T-cell (primary cell): ENCODE measurements at regions not wholly inside any gene's neighbourhood (a gene's known extent, or its start where the extent isn't known, plus 50 kb on each side); places are given as distances from the start of the nearest gene placed in this dataset.

Experiments used
- ATAC-seq, 4 experiments: fragments of 200-7000 bp in 3 of 4; fragments of 150-1000 bp in 1 of 4; cut with Tn5 transposase; replicated peaks in 1 of 4; 1 replicate in 3 of 4; 2 replicates in 1 of 4; pipeline ENCODE4 v1.10.0; 2021; ENCODE audit warnings: moderate library complexity in 3 of 4, mild to moderate bottlenecking in 2 of 4, moderate number of reproducible peaks in 1 of 4
- CTCF ChIA-PET, 2 donors: fragments of 300-600 bp; sonication (Branson Sonifier 250); formaldehyde crosslinking; loops; one replicate each; lab custom pipeline; 2022; ENCODE audit warnings: antibody characterized with exemption in 2 of 2; lab: Charles Lee
- POLR2A ChIA-PET, 2 donors: fragments of 300-600 bp; sonication (Branson Sonifier 250); formaldehyde crosslinking; loops; one replicate each; lab custom pipeline; 2022; ENCODE audit warnings: antibody characterized with exemption in 2 of 2; lab: Charles Lee
- DNase-seq, 35 experiments: peaks; one replicate each; pipeline versions ENCODE4 v3.0.0 to v3.0.0-alpha.2; 2013 to 2023
- H3K27ac ChIP-seq: one replicate; pipeline ENCODE4 v1.5.1; 2013; ENCODE audit warnings: low read length
- H3K27me3 ChIP-seq, 2 experiments: replicated peaks in 1 of 2; 1 replicate in 1 of 2; 2 replicates in 1 of 2; pipeline versions ENCODE4 v1.6.1 to v1.7.0; 2013; ENCODE audit warnings: low read length in 1 of 2, mixed read lengths in 1 of 2; ENCODE audit not compliant: control insufficient read depth in 2 of 2, insufficient read depth in 2 of 2; ENCODE audit errors: extremely low read depth in 1 of 2
- H3K36me3 ChIP-seq, 2 donors: 1 replicate in 1 of 2; 2 replicates in 1 of 2; pipeline versions ENCODE4 v1.6.1 to v1.7.0; 2013; ENCODE audit warnings: low read length in 1 of 2; ENCODE audit not compliant: control insufficient read depth in 2 of 2, insufficient read depth in 1 of 2; ENCODE audit errors: extremely low read depth in 1 of 2
- H3K4me1 ChIP-seq, 2 experiments: 1 replicate in 1 of 2; 2 replicates in 1 of 2; pipeline versions ENCODE4 v1.6.1 to v1.7.0; 2013; ENCODE audit warnings: low read length in 2 of 2, mixed read lengths in 1 of 2; ENCODE audit not compliant: insufficient read depth in 2 of 2, control insufficient read depth in 1 of 2; ENCODE audit errors: extremely low read depth in 1 of 2
- H3K4me3 ChIP-seq, 2 donors: 1 replicate in 1 of 2; 2 replicates in 1 of 2; pipeline versions ENCODE4 v1.5.1 to v1.7.0; 2013; ENCODE audit warnings: mild to moderate bottlenecking in 2 of 2, low read length in 1 of 2, moderate library complexity in 1 of 2; ENCODE audit not compliant: control insufficient read depth in 1 of 2; ENCODE audit errors: extremely low read depth in 1 of 2
- H3K9me3 ChIP-seq: 2 replicates; pipeline ENCODE4 v1.7.0; 2013
- H3K27ac Mint-ChIP-seq, 2 donors: one replicate each; pipeline ENCODE4 v1.8.0; 2020 to 2021; ENCODE audit warnings: mild to moderate bottlenecking in 2 of 2, mixed read lengths in 2 of 2
- H3K27me3 Mint-ChIP-seq, 2 donors: one replicate each; pipeline ENCODE4 v1.8.0; 2021 to 2022; ENCODE audit warnings: mixed read lengths in 2 of 2
- H3K36me3 Mint-ChIP-seq: one replicate; pipeline ENCODE4 v1.8.0; 2021; ENCODE audit warnings: mixed read lengths
- H3K4me1 Mint-ChIP-seq, 3 donors: one replicate each; pipeline ENCODE4 v1.8.0; 2020 to 2022; ENCODE audit warnings: mixed read lengths in 3 of 3, mild to moderate bottlenecking in 1 of 3
- H3K4me3 Mint-ChIP-seq, 3 donors: one replicate each; pipeline ENCODE4 v1.8.0; 2020 to 2022; ENCODE audit warnings: mild to moderate bottlenecking in 3 of 3, mixed read lengths in 3 of 3, moderate library complexity in 3 of 3
- H3K9me3 Mint-ChIP-seq, 3 donors: one replicate each; pipeline ENCODE4 v1.8.0; 2020 to 2022; ENCODE audit warnings: mixed read lengths in 3 of 3
- WGBS: methylation state at CpG from one replicate; pipeline ENCODE4 v1.1.5; 2013; ENCODE audit warnings: missing lambda C conversion rate; ENCODE audit not compliant: insufficient coverage; 5-methylcytosine and 5-hydroxymethylcytosine counted together

DNA sequence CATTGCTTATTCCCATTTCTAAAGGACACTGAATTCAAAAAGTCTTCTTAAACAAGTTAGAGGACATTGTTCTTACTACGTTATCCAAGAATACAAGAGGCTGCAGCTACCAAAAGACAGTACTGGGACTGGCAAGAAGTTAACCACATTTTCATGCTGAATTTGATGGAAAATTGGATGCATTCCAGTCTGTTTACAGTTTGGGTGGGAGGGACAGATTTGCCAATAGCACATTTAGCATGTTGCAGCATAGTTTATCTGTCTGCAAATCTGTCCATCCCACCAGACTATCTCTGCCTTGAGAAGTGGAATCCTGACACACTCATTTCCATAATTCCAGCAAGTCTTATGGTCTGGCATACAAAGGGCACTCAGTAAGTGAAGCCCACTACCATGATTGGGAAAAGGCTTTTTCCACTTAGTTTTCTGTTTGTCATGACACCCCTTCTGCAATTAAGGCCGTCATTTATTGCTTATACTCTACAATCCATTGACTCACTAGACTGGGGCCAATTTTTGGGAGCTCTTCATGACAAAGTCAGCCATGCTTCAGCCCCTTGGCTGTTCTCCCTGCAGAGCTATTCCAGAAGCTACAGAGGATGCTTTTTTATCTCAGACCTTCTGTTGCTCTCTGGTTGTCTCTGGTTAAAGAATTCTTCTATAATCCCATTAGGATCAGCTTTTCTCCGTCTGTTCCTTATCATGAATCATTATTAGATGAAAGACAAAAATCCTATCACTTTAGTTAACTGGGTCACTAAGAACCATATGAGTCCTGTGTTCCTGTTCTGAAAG is 355.8 kb upstream of the PTBP2 start:
- no peak for ATAC-seq
- Mint-ChIP-seq H3K4me1 (no peaks in the 10 kb centered on the region), H3K27me3 (no peaks in the 10 kb centered on the region), H3K9me3 (peaks cover 0 to 11% (median 3%) of the 10 kb centered on the region in 3 donors), H3K4me3 (no peak overlapping the region), H3K27ac (no peak overlapping the region), H3K36me3 (no peaks in the 10 kb centered on the region)
- H3K9me3 ChIP-seq = no peaks in the 10 kb centered on the region
- no peaks in the 10 kb centered on the region for H3K27me3 ChIP-seq
- no peak overlapping the region for H3K4me3 ChIP-seq
- no peak overlapping the region for H3K27ac ChIP-seq
- 67% methylated on average over 1 of the region's 3 CpGs for WGBS
- no peak for DNase-seq
- no peaks in the 10 kb centered on the region for H3K36me3 ChIP-seq
- POLR2A ChIA-PET = interaction anchor here in 1 of 2 donors (0.5 kb wide), 1 partner anchor 12 kb away, joined by 3 read pairs; no protein-coding TSS in a partner anchor
- H3K4me1 ChIP-seq = no peaks in the 10 kb centered on the region
- CTCF ChIA-PET = no interaction called here

DNA sequence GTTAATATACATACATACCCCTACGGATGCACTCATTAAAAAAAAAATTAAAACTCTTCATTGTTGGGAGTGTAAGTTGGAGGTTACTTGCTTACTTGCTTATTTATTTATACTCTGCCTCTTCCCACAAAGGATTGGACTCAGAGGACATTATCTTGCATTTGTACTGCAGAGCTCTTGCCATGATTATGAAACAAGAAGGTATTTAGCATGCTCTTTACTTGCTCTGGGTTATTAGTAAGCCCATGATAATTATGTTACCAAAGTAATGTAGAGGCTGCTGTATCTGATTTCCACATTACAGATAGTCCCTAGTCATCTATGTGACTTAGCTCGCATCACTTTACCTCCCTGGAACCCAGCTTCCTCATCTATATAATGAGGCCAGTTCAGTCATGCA is 355.1 kb upstream of the PTBP2 start:
- Histone ChIP-seq H3K9me3 (no peaks in the 10 kb centered on the region), H3K36me3 (no peaks in the 10 kb centered on the region), H3K4me3 (no peak overlapping the region), H3K27ac (no peak overlapping the region), H3K27me3 (no peaks in the 10 kb centered on the region), H3K4me1 (no peaks in the 10 kb centered on the region)
- no CpG with 5 or more reads among the region's 2 CpGs for WGBS
- peaks cover 0 to 4% (median 3%) of the 10 kb centered on the region in 3 donors for H3K9me3 Mint-ChIP-seq
- H3K27ac Mint-ChIP-seq = no peak overlapping the region
- DNase-seq (no peak), ATAC-seq (no peak)
- ChIA-PET POLR2A (no interaction called here), CTCF (no interaction called here)
- no peaks in the 10 kb centered on the region for H3K36me3 Mint-ChIP-seq
- no peaks in the 10 kb centered on the region for H3K4me1 Mint-ChIP-seq
- no peak overlapping the region for H3K4me3 Mint-ChIP-seq
- no peaks in the 10 kb centered on the region for H3K27me3 Mint-ChIP-seq

DNA sequence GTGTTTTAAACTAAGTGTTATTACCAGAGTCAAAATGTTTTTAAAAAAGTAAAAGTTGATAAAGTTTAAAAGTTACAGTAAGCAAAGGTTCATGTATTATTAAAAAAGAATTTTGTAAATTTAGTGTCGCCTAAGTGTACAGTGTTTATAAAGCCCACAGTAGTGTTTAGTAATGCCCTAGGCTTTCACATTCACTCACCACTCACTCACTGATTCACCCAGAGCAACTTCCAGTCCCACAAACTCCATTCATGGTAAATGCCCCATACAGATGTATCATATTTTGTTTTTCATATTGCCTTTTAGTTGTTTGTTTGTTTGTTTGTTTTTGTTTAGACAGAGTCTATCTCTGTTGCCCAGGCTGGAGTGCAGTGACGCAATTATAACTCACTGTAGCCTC is 353.8 kb upstream of the PTBP2 start:
- no peaks in the 10 kb centered on the region for H3K9me3 ChIP-seq
- ATAC-seq (no peak), DNase-seq (no peak)
- no peak overlapping the region for H3K27ac Mint-ChIP-seq
- WGBS = no CpG with 5 or more reads among the region's 2 CpGs
- no peaks in the 10 kb centered on the region for H3K4me1 ChIP-seq
- H3K27me3 ChIP-seq = no peaks in the 10 kb centered on the region
- no peaks in the 10 kb centered on the region for H3K36me3 ChIP-seq
- no peaks in the 10 kb centered on the region for H3K27me3 Mint-ChIP-seq
- no peaks in the 10 kb centered on the region for H3K4me1 Mint-ChIP-seq
- no peaks in the 10 kb centered on the region for H3K36me3 Mint-ChIP-seq
- H3K27ac ChIP-seq = no peak overlapping the region
- H3K4me3 Mint-ChIP-seq = no peak overlapping the region
- no peak overlapping the region for H3K4me3 ChIP-seq
- ChIA-PET POLR2A (no interaction called here), CTCF (no interaction called here)
- H3K9me3 Mint-ChIP-seq = peaks cover 0 to 7% (median 0%) of the 10 kb centered on the region in 3 donors

DNA sequence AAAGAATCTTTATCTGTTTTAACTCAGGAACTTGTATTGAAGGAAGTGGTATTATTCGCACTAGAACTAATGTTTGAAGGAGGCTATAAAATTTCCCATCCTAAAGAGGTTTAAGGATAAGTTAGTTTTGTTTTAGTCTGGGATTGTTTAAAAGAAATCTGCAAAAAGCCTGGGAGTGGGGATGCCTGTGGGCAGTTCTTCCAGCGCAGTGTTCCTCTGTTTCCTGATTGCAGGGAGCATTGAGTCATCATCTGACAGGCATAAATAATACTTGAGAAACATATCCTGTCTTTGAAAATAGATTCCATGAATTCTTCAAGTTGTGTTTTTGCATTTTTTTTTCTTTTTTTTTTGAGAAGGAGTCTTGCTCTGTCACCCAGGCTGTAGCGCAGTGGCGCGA is 350.8 kb upstream of the PTBP2 start:
- Histone ChIP-seq H3K4me3 (no peak overlapping the region), H3K36me3 (no peaks in the 10 kb centered on the region), H3K4me1 (no peaks in the 10 kb centered on the region), H3K9me3 (no peaks in the 10 kb centered on the region), H3K27ac (no peak overlapping the region), H3K27me3 (no peaks in the 10 kb centered on the region)
- ChIA-PET CTCF (no interaction called here), POLR2A (no interaction called here)
- Mint-ChIP-seq H3K36me3 (no peaks in the 10 kb centered on the region), H3K4me3 (no peak overlapping the region), H3K27me3 (no peaks in the 10 kb centered on the region), H3K9me3 (peaks cover 0 to 7% (median 0%) of the 10 kb centered on the region in 3 donors), H3K27ac (no peak overlapping the region), H3K4me1 (no peaks in the 10 kb centered on the region)
- ATAC-seq (no peak), DNase-seq (no peak)
- 50% methylated on average over 1 of the region's 5 CpGs for WGBS

DNA sequence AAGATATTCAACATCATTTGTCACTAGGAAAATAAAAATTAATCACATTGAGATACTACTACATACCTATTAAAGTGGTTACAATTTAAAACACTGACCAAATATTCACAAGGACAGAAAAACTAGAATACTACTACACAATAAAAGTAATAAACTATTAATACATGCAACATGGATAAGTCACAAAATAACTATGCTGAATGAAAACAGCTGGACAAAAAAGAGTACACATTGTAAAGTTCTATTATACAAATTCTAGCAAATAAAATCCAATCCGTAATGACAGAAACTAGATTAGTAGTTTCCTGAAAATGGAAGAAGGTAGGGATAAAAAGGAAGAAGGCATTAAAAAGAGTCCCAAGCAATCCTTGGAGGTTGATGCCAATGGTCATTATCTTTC is 348.7 kb upstream of the PTBP2 start:
- CTCF ChIA-PET = no interaction called here

DNA sequence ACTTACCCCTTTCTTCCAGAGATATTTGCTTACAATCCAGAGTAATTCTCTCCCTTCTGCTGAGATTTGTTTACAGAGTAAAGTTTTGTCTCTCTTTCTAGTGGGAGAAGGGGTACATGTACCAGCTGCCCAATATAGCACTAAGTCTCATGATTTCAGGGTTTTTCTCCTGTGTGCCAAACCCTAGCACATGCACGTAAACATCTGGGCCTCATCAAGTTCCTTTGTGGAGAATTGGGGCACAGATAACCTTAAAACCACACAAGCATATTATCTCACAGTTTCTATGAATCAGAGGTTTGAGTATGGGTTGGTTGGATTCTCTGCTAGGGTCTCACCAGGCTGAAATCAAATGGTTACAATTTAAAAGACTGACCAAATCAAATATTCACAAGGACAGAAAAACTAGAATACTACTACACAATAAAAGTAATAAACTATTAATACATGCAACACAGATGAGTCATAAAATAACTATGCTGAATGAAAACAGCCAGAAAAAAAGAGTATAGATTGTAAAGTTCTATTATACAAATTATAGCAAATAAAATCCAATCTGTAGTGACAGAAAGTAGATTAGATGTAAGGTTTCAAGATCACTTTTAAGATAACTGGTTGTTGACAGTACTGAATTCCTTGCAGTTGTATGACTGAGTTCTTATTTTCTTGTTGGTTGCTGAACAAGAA is 347.4 kb upstream of the PTBP2 start:
- Histone ChIP-seq H3K27me3 (no peaks in the 10 kb centered on the region), H3K9me3 (no peaks in the 10 kb centered on the region), H3K4me3 (no peak overlapping the region), H3K27ac (no peak overlapping the region), H3K4me1 (no peaks in the 10 kb centered on the region), H3K36me3 (no peaks in the 10 kb centered on the region)
- ChIA-PET POLR2A (no interaction called here), CTCF (no interaction called here)
- no peak for ATAC-seq
- Mint-ChIP-seq H3K27ac (no peak overlapping the region), H3K27me3 (no peaks in the 10 kb centered on the region), H3K4me3 (no peak overlapping the region), H3K36me3 (no peaks in the 10 kb centered on the region), H3K4me1 (no peaks in the 10 kb centered on the region), H3K9me3 (peaks cover 0 to 7% (median 4%) of the 10 kb centered on the region in 3 donors)
- no CpG with 5 or more reads among the region's 1 CpG for WGBS
- no peak for DNase-seq

More for the DNA sequence above, 348.7 kb upstream of the PTBP2 start:
- Histone ChIP-seq H3K4me1 (no peaks in the 10 kb centered on the region), H3K9me3 (no peaks in the 10 kb centered on the region), H3K27ac (no peak overlapping the region), H3K4me3 (no peak overlapping the region), H3K27me3 (no peaks in the 10 kb centered on the region), H3K36me3 (no peaks in the 10 kb centered on the region)
- no peaks in the 10 kb centered on the region for H3K27me3 Mint-ChIP-seq
- peaks cover 0 to 7% (median 0%) of the 10 kb centered on the region in 3 donors for H3K9me3 Mint-ChIP-seq
- POLR2A ChIA-PET = no interaction called here
- no peaks in the 10 kb centered on the region for H3K4me1 Mint-ChIP-seq
- no peak overlapping the region for H3K4me3 Mint-ChIP-seq
- DNase-seq = no peak
- WGBS = no CpG with 5 or more reads among the region's 1 CpG
- no peak for ATAC-seq
- no peaks in the 10 kb centered on the region for H3K36me3 Mint-ChIP-seq
- H3K27ac Mint-ChIP-seq = no peak overlapping the region
